ENCODE measurements at regions not wholly inside any gene's neighbourhood (a gene's known extent, or its start where the extent isn't known, plus 50 kb on each side); places are given as distances from the start of the nearest gene placed in this dataset.
A peak's percentile ranks its signal among the peaks of the same experiment; 100 is the strongest.
"Not testable (repeated sequence)": the region's sequence is repeated elsewhere in the genome, so short reads cannot be mapped to it uniquely, and the experiment has no call there.

GRCh38 chr3:20478436-20478835 lies 292.4 kb upstream of the SGO1 start:
- H3K4me3 ChIP-seq (ENCODE audit: low read depth, low read length) = no peak overlapping the region
- TF ChIP-seq CTCF (conservative IDR thresholded peaks at IDR 0.05; ENCODE audit: low read depth, low read length) = peak; percentile 15
- DNase-seq (ENCODE audit: low read depth) = no peak

GRCh38 chr3:20464237-20464636 lies 278.2 kb upstream of the SGO1 start:
- H3K4me3 ChIP-seq (ENCODE audit: low read depth, low read length); DNase-seq (ENCODE audit: low read depth): not testable (repeated sequence)

GRCh38 chr3:20462723-20463122 lies 276.7 kb upstream of the SGO1 start:
- peak; percentile 33 for DNase-seq (ENCODE audit: low read depth)
- TF ChIP-seq CTCF (conservative IDR thresholded peaks at IDR 0.05; ENCODE audit: low read depth, low read length) = no peak
- H3K4me3 ChIP-seq (ENCODE audit: low read depth, low read length) = no peak overlapping the region

GRCh38 chr3:20462226-20462625 lies 276.2 kb upstream of the SGO1 start:
- peak; percentile 40 for DNase-seq (ENCODE audit: low read depth)
- H3K4me3 ChIP-seq (ENCODE audit: low read depth, low read length) = no peak overlapping the region
- no peak for TF ChIP-seq CTCF (conservative IDR thresholded peaks at IDR 0.05; ENCODE audit: low read depth, low read length)

GRCh38 chr3:20458994-20459716 lies 273.1 kb upstream of the SGO1 start:
- no peak for DNase-seq (ENCODE audit: low read depth)
- H3K4me3 ChIP-seq (ENCODE audit: low read depth, low read length) = no peak overlapping the region
- no peak for TF ChIP-seq CTCF (conservative IDR thresholded peaks at IDR 0.05; ENCODE audit: low read depth, low read length)

- no peak overlapping the region for H3K4me3 ChIP-seq (ENCODE audit: low read depth, low read length)
- no peak for TF ChIP-seq CTCF (conservative IDR thresholded peaks at IDR 0.05; ENCODE audit: low read depth, low read length)
- DNase-seq (ENCODE audit: low read depth) = no peak
Measured at GRCh38 chr3:20456511-20456910, 270.5 kb upstream of the SGO1 start.

- no peak overlapping the region for H3K4me3 ChIP-seq (ENCODE audit: low read depth, low read length)
- DNase-seq (ENCODE audit: low read depth) = no peak
- no peak for TF ChIP-seq CTCF (conservative IDR thresholded peaks at IDR 0.05; ENCODE audit: low read depth, low read length)
Measured at GRCh38 chr3:20451170-20451569, 265.2 kb upstream of the SGO1 start.

Data from epithelial cell of proximal tubule (primary cell).